Lung microvascular endothelial cell (primary cell): ENCODE measurements at regions not wholly inside any gene's neighbourhood (a gene's known extent, or its start where the extent isn't known, plus 50 kb on each side); places are given as distances from the start of the nearest gene placed in this dataset.

Source experiments
- DNase-seq, 2 donors: peaks; one replicate each; pipeline versions ENCODE4 v3.0.0 to v3.0.0-alpha.2; 2010; ENCODE audit warnings: low read depth in 2 of 2

DNA sequence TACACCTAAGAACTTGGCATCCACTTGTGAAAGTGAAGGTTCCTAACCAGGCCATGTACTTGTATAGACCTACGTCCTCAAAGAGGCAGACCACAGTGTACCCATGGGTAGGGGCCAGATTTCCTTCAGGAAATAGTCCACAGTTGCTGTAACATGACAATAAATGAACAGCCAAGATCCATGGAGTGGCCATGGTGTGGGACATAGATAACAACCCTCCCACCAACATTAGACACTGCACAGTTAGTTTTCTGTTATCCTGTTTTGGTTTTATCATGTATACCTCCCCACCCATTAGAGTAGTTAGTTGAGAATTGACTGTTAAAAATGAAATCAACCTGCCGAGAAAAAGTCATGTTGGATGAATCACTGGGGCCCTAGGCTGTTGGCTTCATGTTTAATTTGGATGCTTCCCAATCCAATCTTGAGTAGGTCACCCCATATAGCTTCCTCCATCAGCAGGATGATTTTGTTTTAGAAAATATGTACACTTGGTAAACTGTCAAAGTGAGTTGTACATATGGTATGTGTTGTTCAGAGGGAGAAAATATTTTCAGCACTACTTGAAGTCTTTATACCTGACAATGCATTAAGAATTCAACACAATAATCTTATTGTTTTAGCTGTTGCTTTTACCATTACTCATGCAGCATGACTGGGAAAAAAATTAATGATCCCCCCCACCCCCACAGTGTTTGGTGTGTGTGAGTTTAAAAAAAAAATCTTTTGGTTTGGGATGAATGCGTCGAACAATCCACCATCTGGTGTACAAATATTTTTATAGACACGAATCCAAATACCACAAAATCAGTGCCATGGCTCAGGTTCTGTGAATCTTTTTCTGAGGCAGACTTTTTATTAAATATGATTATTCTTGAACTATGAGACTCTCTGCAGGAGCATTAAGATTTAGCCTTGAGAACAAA lies 88.3 kb upstream of the ARHGAP29 start:
- peak; percentile 94 to 95 for DNase-seq

DNA sequence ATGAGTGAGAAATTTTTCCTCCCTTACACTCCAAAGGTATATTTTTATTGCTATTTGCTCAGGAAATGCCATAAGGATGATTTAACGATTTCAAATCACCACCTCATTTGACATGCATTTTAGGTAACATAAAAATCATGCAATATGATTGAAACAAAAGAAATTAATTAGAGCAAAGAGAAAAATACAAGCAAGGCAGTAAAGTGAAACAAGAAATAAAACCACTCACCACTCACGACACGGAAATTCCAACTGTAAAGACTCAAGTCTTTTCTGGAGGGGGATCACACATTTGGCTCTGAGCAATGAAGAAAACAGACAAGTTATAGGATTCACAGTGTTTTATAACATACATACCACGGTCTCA lies 86.8 kb upstream of the ARHGAP29 start:
- peak; percentile 59 to 63 for DNase-seq

DNA sequence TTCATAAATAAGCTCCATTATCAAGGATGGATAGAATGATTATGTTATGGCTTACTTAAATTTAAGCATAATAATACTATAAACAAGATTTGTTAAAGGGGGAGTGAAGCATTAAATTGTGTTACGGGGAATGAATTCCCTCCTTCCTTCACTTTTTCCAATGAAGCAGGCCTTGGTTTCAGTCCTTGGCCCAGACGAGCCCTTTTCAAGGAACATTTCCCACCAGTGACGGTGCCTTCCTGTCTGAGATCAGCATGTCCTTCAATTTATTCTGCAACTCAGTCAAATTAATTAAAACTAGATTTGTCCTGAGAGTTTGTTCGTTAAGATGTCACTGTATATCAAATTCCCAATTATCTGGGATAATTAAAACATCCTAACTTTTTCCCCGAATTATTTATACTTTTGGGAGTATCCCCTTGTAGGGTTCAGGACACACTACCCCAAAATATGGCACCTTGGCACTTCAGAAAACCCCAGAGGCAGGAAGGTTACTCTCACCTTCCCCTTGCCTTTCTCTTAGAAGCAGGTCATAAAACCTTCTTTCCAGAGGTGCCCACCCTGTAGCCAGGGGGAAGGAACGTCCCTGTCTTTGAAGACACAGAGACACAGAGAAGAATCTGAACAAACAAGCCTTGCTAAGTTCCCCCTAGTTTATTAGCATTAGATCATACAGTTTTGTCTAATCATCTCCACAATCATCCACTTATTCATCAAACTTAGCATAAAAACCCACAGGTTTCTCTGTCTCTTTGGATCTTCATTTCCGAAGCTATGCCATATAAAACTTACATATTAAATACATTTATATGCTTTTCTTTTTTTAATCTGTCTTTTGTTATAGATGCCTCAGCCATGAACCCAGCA lies 86.2 kb upstream of the ARHGAP29 start:
- peak in 1 of 2 donors; percentile 83 for DNase-seq

DNA sequence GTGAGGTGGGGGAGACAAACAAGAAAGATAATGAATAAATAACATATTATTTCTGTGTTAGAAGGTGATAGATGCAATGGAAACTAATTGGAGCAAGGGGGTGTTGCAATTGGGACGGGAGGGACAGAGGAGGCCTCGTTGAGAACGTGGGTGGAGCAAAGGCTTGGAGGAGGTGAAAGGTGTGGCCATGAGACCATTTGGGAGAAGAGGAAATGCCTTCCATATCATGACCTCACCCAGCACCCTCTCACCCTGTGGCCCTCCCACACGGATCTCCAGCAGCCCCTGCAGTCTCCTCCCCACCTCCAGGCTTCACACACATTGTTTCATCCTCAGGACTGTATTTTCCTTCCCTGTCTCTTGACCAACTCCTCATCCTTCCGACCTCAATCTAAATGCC lies 85.3 kb upstream of the ARHGAP29 start:
- DNase-seq, result peak in 1 of 2 donors; percentile 31

DNA sequence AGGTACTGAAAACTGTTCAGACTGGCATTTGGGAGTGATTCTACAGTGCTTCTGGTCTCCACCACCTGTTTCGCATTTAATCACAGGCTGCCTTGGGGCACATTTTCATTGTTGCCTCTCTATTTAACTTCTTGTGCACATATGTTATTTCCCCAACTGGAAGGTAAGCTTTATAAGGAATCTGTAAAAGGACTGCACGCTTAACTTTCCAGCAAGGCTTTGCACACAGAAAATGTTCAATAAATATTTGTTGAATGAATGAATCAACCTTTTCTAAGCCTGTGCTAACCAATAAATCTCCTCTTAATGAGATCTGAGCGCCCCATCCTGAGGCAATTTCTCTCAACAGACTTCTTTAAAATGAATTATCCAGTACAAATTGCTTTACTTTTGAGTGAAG lies 84.3 kb upstream of the ARHGAP29 start:
- no peak for DNase-seq

DNA sequence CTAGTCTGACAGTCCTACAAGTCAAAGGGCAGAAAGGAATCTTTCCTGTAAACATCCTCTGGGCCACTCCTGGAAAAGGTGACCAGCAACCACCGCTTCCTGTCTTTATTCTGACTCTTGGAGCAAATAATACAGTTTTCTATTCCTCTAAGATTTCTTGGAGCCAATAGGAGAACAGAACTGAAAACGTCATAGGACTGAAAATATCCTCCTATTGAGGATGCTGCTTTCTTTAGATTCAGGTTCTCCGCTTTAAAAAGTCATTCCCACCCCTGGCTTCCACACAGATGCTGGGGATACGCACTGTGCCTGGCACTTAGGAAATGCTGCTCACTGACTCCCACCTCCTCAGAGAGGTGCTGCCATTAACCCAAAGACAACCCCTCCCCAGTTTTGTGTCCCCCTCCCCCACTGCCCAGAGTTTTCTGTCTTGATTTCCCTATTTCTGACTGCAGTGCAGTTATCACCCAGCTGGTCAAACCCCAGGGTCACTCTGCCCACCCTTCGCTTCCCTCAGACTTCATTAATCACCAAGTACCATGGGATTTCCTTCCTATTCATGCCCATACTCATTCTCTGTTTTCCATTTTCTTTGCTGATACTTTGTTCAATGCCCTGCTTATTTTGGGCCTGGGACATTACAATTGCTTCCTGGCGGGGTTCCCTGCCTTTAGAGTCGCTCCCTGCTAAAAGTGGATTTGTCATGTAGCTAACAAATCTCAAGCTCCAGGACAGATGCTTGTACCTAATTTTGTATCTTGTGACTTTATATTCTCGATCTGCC lies 82.1 kb upstream of the ARHGAP29 start:
- peak; percentile 46 to 51 for DNase-seq

DNA sequence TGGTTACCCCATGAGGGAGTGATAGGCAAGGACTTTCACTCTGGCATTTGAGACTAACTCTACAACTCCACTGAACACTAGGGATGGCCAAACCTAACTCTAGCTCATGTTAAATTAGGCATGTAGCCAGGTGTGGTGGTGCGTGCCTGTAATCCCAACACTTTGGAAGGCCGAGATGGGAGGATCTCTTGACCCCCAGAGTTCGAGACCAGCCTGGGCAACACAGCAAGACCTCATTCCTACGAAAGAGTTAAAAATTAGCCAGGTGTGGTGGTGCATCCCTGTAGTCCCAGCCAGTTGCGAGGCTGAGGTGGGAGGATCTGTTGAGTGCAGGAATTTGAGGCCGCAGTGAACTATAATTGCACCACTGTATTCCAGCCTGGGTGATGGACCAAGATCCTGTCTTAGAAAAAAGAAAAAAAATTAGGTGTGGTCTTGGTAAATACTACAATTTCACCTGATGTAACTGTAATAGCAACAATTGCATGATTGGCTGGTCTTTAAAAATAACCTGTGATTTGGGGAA lies 81.2 kb upstream of the ARHGAP29 start:
- no peak for DNase-seq

DNA sequence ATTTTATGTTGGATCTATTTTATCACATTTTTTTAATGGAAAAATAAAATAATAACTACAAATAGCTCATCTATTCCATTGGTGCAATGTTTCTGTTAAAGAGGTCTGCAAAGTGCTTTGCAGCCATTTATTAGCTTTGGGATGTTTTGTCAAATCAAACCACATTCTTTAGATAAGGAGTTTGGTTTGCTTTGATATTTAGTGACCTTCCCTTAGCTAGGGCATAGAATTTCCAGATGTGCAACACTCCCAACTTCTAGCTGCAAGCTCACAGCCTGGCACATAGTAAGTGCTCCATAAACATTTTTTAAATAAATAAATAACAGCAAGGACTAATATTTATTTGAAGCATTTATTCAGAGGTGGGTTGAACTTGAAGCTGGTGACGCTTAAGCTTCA lies 80.4 kb upstream of the ARHGAP29 start:
- DNase-seq, result no peak

DNA sequence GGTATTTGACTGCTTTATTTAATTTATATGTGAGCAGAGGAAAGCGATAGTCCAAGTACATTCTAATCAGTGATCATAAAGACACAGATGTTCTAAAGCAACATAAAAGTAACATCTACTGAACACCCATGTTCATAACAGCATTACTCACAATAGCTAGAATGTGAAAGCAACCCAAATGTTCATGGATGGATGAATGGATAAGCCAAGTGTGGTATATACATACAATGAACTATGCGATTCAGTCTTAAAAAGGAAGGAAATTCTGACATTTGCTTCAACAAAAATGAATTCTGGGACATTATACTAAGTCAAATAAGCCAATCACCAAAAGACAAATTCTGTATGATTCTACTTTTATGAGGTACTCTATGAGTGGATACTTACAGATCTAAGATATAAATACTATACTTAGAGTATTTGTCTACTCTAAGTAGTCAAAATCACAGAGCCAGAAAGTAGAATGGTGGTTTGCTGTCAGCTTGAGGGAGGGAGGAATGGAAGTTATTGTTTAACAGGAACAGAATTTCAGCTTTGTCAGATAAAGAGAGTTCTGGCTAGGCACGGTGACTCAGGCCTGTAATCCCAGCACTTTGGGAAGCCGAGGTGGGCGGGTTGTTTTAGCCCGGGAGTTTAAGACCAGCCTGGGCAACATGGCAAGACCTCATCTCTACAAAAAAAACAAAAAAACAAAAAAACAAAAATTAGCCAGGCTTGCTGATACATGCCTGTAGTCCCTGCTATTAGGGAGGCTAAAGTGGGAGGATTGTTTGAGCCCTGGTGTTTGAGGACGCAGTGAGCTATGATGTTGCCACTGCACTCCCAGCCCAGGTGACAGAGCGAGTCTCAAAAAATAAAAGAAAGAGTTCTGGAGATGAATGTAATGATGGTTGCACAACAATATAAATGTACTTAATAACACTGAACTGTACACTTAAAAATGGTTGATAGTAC lies 79.7 kb upstream of the ARHGAP29 start:
- DNase-seq, result peak in 1 of 2 donors; percentile 55

DNA sequence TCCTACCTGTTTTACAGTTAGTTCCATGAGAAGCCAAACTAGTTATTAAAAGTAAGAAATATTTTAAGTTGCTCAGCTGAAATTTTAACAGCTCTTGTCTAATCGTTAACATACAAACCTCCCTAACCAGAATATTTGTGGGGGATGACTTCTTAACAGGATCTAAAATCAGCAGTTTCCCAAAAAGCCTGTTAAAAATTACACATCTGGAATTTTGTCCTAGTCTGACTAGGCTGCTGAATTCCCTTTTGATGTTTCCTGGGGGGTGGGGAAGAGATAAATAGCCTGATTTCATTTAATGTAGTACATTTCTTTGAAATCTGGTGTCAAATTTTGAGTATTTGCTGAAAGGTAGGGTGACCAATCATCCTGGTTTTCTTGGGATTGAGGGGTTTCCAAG lies 78.8 kb upstream of the ARHGAP29 start:
- no peak for DNase-seq

DNA sequence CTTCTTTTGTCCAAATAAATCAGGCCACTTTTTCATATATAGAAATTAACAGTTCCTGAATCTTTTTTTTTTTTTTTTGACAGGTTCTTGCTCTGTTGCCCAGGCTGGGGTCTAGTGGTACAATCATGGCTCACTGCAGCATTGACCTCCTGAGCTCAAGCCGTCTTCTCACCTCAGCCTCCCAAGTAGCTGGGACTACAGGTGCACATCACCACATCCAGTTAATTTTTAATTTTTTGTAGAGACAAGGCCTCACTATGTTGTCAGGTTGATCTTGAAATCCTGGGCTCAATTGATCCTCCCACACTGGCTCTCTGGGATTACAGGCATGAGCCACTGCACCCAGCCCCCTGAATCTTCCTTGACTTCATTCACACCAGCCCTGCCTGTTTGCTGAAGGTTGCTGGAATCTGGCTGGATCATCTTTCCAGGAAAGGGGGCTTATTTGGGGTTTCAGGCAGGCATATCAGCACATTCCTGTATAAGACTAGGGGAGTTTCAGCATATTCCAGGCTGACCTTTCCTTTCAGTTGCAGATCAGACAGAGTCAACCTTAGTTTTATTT lies 78.2 kb upstream of the ARHGAP29 start:
- no peak for DNase-seq

DNA sequence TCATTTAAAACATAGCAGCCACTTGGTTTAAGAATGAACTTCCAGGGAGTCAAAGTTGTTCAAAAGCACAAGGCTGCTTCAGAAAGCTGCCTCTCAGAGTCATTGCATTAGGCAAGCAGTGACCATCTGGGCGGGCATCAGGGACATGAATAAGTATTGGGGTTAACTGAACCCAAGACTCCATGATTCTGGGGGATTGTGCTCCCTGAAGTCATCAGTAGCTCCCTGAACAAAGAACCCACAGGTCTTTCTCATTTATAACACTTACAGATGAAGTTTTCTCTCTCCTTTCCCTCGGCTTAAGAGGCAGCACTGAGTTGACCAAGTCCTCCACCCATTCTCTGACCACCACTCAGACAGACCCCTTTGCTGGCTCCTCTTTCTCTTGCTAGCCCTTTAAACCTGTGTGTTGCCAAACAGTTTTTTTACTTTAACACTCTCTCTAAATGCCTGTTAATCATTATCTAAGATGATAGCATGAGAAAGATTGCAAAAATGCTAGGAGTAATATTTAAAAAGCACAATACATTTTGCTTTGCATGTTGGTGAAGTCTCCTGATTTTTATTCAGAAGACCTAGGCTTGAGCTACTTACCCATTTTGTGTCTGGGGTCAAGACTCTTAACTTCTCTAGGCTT lies 77.0 kb upstream of the ARHGAP29 start:
- no peak for DNase-seq

DNA sequence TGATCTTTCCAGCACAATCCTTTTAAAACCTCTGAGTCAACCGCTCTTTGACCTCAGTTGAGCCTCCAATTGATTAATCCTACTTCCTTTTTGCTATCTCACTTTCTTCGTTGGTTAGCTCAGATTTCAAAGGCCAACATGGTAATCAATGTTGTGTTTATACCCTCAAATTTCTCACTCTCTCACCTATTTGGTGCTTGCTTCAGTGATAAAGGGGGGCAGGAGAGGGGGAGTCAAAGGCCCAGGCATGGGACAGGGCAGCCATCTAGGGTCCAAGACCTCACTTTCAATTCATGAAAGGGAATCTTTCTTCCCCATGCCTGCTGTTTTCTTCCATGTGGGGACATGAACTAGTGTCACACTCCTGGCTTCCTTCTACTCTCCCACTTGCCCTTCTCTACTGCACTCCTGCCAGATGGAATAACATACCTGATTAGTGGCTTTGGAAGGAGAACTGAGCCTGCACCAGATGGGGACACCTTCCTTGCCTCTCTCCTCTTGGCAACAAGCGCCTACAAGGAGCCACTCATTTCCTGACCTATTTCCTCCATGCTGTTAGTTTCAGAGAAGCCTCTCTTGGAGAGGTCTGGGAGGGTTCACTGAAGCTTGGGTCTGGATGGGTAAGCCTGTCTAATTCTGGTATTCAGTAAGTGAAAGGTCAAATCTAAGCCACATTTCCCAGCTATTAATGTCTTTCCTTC lies 73.3 kb upstream of the ARHGAP29 start:
- DNase-seq, result peak in 1 of 2 donors; percentile 78

DNA sequence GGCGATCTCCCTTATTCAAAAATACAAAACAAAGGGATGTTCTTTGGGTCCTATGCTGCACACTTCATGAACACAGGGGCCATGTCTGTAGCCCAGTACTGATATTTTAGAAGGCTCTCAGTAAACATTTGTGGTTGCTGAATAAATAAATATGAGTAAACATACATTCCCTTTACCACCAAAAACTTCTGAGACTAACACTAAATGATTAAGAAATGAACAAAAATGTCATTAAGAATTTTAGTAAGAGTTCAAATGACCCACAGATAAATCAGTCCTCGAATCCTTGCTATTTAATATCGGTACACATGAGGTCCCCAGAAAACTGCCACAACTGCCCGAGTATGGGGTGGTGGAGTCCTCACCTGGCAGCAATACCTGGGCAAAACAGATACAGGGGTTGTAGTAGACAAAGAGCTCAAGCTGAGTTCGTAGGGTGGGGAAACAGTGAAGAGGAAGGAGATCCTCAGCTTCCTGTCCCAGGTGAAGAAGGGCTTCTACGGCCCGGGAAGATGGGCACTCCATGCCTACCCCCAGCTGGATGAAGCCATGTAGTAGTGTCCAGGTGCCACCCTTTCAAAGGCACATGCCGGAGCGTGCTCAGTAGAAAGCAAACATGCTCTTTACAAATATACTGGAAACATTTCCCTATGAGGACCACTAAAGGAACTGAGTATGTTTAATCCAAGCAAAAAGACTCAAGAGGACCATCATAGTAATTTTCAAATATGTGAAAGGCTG lies 72.6 kb upstream of the ARHGAP29 start:
- no peak for DNase-seq

DNA sequence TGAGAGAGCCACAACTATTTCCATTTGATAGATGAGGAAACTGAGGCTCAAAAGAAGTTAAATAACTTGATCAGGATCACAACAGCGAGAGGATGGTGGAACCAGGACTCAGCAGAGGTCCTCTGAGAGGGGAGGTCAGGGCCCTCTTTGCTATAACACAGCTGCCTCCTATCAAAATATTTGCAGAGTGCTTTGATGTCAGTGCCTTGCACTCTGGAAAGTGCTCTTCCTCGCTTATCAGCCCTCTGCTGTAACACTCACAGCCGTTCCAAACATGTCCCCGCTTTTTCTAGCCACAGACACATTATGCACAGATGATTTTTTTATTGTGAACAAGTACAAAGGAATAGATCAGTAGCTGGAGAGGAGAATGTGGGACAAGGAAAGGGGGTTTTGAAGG lies 71.8 kb upstream of the ARHGAP29 start:
- DNase-seq, result no peak

DNA sequence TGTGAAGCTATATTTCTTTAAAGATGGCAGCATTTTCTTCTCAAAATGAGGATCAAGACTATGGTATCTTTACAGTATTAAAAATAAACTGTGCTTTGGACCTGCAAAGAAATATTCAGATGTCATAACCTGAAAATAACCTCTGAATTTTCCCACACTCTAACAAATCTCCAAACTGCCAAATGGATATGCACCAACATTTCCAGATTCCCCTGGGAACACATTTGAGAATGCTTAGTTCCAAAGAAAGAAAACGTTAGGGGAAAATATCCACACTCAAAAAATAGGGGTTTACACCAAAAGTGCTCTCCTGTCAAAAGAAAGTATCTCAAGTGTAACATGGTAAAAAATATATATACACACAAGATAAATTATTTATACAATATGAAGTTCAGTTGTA lies 69.1 kb upstream of the ARHGAP29 start:
- DNase-seq, result no peak

DNA sequence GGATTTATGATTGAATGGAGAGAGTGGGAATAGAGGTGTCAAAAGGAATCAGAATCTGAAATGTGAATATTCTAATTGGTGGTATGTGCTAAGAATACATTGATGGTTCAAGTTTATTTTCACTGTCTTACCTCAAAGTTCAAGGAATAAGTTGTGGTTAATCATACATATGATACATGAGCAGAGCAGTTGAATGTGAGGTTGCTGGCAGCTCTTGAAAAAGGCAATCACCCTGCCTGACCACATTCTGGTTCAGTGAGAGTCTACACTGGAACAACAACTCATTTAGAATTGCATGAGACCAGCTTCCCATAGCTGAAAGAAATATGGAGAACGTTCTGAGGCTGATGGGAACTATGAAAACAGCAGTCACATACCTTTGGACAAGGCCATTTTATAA lies 68.3 kb upstream of the ARHGAP29 start:
- no peak for DNase-seq

DNA sequence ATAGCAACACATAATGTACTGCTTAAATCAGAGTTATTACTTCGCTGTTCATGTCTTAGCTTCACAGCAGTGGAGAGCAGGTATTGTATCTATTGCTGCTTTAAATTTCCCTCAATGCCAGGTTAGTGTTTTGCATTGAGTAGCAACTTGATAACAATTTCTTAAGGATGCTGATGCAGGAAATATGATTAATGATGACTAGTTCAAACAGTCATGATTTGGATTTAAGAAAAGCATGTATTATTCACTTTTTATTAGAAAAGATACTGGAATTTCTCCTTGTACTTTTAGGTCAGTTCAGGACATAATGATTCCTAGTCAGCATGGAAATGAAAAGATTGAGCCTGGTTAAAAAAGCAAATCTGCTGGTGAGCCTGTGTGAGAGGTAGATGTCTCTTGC lies 67.2 kb upstream of the ARHGAP29 start:
- DNase-seq, result peak in 1 of 2 donors; percentile 56
